SIG-M5 treated with dmso at 0.1 percent for 504 hours (cell line): ENCODE measurements at regions not wholly inside any gene's neighbourhood (a gene's known extent, or its start where the extent isn't known, plus 50 kb on each side); places are given as distances from the start of the nearest gene placed in this dataset.

Source experiments
- DNase-seq: peaks from one replicate; lab custom pipeline; 2025; ENCODE audit not compliant: unreplicated experiment; lab: John Stamatoyannopoulos, UW

- no peak for DNase-seq
These were observed 499.0 kb upstream of the SGCD start for GRCh38 chr5:155827949-155828348.

DNA sequence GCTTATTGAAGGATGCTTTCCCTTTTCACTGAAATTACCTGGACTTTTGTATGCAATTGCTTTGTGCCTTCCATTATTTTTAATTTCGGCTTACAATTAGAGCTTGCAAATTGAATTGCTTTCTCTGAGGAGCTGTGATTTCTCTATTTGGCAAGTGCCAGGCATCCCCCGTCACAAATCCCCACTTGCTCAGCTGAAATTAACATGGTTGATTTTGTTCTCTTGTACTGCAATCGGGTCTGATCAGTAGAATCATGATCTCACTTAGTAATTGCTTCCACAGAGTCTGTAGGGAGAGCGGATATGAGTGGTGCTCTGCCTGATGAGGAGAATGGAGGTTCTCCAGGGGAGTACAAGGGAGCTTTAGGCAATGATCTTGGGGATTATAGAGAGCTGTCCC is 495.5 kb upstream of the SGCD start:
- no peak for DNase-seq

GRCh38 chr5:155833287-155833686 is 493.7 kb upstream of the SGCD start:
- DNase-seq, result no peak

DNA sequence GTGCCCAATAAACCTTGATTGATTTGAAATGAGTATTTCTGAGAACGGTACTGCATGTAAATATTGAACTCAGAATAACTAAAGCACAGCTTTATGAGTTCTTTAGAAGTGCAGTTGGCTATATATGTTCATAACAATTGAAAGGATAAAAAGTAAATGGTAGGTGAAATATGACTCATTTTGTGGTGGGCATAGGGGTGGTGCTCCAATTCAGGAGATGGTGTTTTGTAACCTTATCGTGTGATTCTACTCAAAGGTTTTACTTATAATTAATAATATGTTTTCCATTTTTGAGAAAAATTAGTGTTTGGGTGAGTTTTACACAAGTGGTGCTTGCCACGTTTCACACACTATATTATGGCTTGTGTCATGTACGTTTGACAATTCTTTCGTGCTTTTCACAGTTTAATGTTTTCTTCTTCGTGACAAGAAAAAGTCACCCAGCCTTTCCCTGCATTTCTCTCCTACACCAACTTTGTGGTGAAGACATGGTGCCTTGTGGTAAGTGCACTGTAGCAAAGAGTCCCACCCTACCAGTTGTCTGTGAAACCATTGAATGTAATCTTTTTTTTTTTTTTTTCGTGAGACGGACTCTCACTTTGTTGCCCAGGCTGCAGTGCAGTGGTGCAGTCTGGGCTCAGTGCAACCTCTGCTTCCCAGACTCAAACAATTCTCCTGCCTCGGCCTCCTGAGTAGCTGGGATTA is 492.5 kb upstream of the SGCD start:
- no peak for DNase-seq

DNA sequence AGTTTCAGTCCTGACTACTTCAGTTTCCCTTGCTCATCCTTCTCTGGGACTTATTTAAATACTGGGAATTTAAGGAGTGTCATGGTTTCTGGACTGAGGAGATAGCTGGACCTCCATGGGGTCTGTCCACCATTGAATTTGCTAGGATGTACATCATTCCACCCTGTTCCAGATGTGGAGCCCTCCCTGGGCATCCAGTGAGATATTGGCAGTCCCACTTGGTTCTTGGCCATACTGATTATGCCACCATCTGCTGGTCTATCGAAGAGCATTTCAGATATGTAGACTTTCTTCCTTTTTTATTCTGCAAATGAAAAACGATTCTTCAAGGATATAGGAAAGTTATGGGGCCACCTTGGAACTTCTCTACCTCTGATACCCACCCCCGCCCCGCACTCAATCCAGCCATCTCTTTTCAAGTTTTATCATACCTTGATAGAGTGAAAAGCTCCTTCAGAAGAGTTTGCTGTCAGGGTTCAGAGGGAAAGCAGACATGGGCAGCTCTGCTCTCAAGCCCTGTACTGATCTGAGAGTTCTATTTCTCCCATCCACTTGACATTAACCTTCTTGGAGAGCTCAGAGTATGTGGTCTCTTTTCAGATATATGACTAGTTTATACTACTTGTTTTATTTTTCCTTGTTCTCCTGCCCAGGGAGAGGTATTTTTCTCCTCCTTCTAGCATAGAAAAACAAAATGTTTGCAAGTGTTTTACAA is 490.7 kb upstream of the SGCD start:
- no peak for DNase-seq

- DNase-seq, result no peak
These were observed 488.6 kb upstream of the SGCD start for GRCh38 chr5:155838394-155838793.

- no peak for DNase-seq
These were observed 487.5 kb upstream of the SGCD start for GRCh38 chr5:155839251-155840037.

DNA sequence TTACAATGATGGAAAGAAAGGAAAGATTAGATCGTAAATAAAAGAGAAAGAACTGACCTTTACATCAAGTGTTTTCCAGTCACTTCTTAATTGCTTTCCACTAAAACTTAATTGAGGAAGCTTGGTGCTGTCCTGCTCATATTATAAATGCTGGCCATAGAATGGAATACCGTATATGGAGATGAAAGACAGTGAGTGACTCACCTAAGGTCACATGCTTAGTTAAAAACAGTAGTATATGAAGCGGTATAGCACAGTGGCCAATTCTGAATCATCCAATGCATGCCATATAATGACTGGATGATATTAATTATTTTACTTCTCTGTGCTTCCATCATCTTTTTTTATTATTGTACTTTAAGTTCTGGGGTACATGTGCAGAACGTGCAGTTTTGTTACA is 482.4 kb upstream of the SGCD start:
- no peak for DNase-seq

DNA sequence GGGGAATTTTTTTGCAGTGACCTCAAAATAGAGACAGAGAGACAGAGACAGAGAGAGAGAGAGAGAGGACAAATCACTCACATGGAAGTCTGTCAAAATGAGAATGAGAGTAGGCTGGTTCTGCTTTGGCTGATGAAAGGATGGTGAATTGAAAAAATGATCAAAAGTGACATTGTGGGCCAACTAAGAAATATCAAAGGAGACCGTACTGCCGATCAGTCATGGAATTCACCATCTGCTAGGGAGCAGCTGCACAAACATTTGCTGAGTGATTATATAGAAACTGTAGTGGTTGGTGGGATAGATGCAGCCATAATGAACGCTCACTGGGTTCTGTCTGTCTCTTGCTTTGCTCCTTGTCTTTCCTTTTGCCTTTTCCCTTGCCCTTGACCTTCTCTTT is 476.6 kb upstream of the SGCD start:
- no peak for DNase-seq

- no peak for DNase-seq
These were observed 460.0 kb upstream of the SGCD start for GRCh38 chr5:155866971-155867370.

DNA sequence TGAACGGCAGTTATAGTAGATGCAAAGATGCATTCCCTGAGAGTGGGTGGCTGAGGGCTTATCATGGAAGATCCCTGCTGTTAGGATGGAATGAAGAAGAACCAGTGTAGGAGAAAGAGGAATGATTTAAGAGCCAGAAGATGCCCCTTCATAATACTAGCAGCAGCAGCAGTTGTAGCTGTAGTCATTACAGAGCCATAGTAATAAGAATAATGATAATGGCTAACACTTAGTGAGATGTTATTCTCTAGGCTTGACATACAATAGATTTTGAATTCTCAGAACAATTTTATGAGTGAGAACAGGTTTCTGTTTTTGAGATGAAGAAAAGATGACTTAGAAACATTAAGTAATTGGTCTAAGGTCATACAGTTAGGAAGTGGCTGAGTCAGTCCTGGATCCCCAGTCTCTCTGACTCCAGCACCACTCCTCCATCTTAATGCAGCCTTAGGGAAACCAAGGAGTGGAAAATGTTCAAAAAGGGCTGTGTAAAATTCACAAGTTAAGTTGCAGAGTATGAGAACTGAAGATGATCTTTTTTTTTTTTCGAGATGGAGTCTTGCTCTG is 459.4 kb upstream of the SGCD start:
- DNase-seq, result no peak

DNA sequence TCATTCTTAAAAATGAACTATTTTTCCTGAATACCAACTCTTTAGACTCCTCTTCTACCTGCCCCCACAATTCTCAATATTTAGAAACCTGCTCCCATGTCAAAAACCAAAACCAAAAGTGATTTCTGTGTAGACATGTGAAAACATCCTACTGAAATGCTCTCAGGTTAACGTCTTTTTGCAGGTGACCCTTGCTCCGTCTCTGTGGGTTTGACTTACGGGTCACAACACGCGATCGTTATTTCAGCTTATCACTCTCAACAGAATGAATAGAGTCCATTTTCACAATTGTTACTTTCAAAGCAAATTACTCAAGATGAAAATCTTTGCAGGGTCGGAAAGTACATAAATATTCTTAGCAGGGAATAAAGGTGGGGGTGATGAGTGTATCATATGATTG is 456.3 kb upstream of the SGCD start:
- DNase-seq, result no peak

DNA sequence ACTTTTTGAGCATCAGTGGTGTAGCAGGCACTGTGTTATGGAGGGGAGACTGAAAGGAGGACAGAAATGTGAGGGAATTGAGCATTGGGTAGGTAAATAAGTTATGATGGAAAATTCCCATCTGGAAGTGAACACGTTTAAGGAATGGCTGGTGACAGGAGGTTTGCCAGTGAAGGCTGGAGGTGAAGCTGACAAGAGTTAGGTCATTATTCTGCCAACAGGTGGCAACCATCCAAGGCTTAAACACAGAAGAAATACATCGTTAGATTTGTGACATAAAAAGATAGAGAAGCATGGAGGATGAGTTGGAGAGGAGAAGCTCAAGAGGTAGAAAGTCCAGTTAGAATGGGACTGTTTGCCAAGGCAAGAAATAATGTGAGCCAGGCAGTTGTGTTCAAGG is 455.3 kb upstream of the SGCD start:
- DNase-seq, result no peak

- DNase-seq, result no peak
These were observed 454.2 kb upstream of the SGCD start for GRCh38 chr5:155872629-155873220.

DNA sequence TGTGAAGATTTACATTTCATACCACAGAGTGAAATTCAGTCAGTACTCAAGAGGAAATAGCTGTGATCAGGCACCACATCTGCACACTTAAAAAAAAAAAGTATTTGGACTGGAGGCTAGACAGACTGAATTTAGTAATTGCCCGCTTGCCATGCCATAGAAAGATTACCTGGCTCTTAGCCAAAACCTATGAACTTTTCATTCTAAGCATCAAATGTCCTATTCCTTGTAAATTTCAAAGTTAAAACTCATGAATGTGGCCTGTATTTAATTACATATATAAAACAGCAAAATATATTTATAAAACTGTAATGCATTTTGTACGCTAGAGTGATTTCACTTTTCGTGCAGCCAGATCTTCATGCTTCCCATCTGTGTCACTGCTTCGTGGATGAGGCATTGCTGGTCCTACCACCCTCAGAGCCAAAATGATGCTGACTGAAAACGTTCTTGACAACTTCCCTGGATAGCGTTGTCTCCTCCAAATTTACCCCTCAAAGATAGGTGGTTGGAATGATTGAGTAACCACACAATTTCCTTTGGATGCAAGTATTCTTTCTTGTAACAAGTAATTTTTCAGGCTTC is 447.9 kb upstream of the SGCD start:
- DNase-seq, result no peak

DNA sequence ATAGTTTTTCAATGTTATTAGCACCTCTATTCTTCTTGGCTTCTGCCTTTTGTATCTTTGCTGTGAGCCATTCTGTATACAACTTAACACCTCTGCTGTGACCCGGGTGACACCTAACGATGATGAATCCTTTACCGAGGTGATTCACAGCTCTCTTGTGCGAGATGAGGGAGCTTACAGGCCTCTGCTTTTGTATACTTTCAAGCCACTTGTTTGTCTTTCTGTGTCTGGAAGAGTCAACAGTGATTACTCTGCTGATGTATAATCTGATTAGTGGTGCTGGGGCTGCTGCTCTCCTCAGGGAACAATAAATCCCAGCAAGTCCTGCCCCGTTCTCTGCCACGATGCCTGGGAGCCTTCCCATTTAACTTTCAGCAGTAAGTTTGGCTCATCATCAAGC is 442.9 kb upstream of the SGCD start:
- DNase-seq, result no peak

GRCh38 chr5:155885199-155885598 is 441.8 kb upstream of the SGCD start:
- DNase-seq, result no peak

DNA sequence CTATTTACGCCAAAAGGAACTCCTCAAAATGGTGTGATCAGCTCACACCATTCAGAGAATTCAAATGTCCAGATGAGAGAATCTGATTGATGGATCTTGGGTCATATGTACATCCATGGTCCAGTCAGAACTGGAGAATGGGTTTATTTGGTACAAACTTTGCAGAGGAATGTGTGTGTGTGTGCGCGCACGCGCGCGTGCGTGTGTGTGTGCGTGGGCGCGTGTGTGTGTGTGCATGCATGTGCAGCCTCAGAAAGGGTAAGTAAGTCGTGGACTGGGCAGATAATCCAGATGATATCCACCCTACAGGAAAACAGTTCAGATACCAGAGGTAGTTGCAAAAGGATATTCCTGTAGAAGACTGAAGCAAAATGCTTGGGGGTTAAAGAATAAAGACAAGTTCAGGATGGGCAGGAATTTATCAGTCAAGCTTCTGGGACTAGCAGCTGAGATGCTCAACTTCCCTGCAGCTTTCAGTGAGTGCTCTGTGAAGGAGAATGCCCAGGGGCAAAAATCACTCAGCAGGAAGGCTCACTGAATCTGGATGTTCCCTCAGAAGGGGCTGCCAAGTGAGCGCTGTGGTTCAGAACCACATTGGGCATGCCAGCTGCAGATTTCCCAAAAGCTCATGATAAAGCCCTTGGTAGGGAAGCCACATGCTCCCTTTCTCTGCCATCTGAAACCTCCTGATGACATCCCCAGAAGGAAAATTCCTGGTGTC is 440.5 kb upstream of the SGCD start:
- DNase-seq, result no peak

- DNase-seq, result no peak
These were observed 431.5 kb upstream of the SGCD start for GRCh38 chr5:155895484-155895883.

DNA sequence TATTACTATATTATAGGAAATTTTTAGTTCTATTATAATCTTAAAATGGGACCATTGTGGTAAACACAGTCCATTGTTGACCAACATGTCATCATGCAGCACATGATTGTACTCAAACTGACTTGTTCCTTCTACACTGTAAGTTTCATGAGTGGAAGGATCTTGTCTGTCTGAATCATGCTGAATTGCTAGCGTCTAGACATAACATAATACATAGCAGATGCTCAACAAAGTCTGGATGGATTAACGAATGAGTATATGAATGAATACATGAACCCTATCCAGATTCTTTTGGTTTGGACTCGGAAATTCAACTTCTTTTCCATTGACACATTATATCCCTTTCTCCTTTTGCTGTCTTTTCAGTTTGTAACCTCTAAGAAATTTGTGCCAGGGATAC is 429.2 kb upstream of the SGCD start:
- DNase-seq, result no peak
